ENCODE measurements at regions not wholly inside any gene's neighbourhood (a gene's known extent, or its start where the extent isn't known, plus 50 kb on each side); places are given as distances from the start of the nearest gene placed in this dataset.
A peak's percentile ranks its signal among the peaks of the same experiment; 100 is the strongest.

DNA sequence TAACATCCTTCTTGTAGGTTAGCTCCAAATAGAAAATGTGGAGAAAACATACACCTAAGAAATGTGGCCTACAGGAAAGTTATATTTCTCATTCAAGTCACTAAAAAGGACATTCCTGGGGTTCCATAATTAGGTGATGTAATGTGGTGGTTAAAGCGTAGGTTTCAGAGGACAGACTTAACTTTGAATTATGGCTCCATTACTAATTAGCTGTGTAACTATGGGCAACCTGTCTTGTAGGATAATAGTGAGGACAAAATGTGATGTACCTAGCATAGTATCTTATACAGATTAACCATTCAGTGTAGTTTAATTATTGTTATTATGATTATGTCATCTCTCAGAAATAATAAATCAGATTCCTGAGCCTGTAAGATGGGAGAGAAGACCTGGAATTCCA, 602.5 kb downstream of the TSN start:
- no peak for DNase-seq

GRCh38 chr2:122358729-122359128, 603.3 kb downstream of the TSN start:
- DNase-seq = no peak

DNA sequence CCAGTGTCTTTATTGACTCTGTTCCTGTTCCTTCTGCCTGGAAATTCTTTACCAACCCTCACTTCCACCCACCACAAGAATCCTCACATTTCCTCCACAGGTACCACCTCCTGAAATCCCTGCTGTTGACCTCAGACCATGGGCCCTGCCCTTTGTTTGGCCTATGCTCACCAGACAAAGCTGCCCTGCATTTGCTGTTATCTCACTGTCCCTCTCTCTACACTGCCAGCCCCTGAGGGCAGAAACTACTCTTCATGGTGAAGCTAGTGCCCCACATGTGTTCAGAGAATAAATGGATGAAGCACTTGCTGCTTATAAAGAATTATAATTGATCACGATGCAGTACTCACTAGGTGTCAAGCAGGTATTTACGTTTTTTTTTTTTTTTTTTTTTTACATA, 608.4 kb downstream of the TSN start:
- no peak for DNase-seq

DNA sequence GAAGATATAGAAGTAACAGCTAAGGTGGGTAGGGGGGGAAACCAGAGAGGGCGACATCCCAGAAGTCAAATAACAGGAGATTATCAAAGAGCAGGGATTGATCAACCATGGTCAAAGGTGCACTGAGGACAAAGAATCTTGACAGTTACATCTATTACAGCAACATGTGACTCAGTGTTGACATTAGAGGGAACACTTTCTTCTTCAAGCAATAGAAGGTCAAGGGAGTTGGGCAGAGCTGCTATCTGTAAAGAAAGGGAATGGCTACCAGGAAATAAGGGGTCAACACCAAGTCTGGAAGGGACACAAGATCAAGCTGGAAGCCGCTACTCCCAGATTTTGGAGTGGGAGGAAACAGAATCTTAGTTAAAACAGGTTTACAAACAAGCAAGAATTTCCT, 611.0 kb downstream of the TSN start:
- DNase-seq = peak; percentile 9

DNA sequence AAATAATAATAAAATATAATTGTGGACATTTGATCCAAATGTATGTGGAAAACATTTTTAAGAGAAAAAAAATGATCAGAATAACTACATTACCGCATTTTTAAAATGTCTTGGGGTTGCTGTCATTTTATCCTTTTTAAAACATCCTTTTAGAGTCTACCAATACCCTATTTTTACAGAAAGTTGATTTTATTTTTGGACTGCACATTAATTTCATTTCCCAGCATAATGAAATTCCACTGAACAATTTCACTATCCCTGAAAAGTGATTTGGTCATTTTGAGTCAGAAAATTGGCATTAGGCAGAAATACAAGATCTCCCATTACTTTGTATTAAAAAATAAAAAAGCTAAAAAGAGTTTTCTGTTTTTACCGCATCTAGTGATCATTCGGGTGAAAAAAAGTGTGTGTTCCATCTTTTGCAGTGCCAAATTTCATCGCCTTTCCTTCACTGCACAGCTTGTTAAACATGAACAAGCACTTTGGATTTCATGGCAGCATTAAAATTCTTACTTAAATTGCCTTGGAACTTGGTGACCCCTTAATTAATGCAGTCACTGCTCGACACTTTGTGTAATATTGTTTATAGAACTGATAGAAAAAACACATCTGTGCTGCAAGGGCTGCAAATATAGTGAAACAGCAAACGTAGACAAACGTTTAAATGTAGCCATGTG, 611.7 kb downstream of the TSN start:
- no peak for DNase-seq

DNA sequence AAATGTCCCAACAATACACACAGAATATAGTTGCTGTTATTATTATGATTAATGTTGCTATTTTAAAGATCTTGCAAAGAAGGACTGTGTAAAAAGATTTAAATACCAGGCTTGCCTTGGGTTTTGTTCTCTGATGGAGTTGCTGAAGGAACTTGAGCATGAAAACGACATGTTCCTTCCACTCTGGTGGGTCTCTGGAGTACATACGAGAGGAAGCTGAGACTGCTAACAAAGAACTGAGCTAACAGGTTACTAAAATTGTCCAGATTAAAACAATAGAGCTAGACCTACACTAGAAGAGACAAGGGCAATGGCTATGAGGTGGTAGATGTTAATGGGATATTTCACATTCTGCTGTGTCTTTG, 612.2 kb downstream of the TSN start:
- no peak for DNase-seq

- DNase-seq = no peak
Observed at GRCh38 chr2:122368576-122369243, 613.3 kb downstream of the TSN start.

GRCh38 chr2:122378521-122378920, 623.1 kb downstream of the TSN start:
- DNase-seq = no peak

- DNase-seq = peak; percentile 86
Observed at GRCh38 chr2:122384768-122385333, 629.4 kb downstream of the TSN start.

DNA sequence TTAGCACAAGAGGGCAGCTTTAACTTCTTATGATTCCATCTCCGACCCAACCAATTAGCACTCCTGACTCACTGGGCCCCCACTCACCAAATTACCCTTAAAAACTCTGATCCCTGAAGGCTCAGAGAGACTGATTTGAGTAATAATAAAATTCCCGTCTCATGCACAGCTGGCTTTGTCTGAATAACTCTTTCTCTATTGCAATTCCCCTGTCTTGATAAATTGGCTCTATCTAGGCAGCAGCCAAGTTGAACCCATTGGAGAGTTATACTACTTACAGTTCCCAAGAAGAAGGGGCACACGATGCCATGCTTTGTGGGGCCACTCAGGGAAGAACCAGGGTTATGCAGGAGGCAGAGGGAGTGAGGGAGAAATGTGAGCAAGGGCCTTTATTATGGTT, 632.8 kb downstream of the TSN start:
- no peak for DNase-seq

DNA sequence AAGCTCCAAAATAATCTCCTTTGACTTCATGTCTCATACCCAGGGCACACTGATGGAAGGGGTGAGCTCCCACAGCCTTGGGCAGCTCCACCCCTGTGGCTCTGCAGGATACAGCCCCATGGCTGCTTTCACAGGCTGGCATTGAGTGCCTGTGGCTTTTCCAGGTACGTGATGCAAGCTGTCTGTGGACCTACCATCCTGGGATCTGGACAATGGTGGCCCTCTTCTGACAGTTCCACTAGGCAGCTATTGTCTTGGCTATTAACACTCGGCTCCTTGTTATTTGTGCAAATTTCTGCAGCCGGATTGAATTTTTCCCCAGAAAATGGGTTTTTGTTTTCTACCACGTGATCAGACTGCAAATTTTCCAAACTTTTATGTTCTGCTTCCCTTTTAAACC, 634.2 kb downstream of the TSN start:
- DNase-seq = no peak

- DNase-seq = peak; percentile 58
Observed at GRCh38 chr2:122390406-122390805, 635.0 kb downstream of the TSN start.

GRCh38 chr2:122391726-122392125, 636.3 kb downstream of the TSN start:
- no peak for DNase-seq

GRCh38 chr2:122395687-122396086, 640.2 kb downstream of the TSN start:
- no peak for DNase-seq

GRCh38 chr2:122411231-122411630, 655.8 kb downstream of the TSN start:
- DNase-seq = no peak

- DNase-seq = peak; percentile 25
Observed at GRCh38 chr2:122412360-122412759, 656.9 kb downstream of the TSN start.

GRCh38 chr2:122414902-122415301, 659.5 kb downstream of the TSN start:
- peak; percentile 76 for DNase-seq

GRCh38 chr2:122417114-122417513, 661.7 kb downstream of the TSN start:
- no peak for DNase-seq

DNA sequence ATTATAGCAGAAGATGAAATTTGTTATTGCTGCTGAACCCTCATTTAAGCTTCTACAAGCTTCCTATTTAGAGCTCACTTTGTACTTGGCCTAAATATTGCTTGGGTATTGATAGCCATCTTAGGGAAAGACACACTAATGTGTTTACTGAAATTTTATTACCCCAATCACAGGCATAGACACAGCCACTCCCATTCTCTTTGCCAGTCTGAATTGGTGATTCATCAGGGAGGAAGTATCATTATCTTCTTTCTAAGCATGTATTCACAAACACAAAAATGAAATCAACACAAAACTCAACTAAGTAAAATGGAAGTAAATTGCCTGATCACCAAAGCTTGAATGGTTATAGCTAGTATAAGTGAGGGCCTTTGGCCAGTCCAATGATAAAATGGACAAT, 666.3 kb downstream of the TSN start:
- DNase-seq = peak; percentile 4

DNA sequence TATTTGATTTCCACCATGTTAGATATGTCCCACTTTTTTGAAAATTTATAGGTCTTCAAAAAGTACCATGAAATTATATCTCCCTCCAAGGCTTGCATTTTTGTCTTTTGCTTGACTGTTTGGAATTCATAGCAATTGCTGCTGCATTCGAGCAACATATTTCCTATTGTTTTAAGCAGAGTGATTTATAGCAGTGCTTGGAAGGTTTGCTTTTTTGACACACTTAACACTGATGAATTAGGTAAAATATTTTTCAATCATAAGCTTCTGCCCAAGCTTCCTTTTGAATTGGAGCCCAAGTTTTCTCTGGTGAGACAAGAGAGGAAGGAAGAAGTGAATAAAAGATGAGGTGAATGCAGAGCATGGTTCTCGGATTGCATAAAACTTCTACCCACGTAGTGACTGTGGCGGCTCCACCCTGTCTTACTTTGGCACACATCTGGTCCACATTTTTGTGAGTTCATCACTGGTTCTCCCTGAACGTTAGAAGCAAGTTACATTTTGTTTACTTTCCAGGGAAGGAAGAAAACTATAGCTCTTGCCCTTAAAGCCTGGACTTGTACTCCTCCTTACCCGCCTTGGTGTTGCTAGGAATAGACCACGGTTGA, 667.0 kb downstream of the TSN start:
- DNase-seq = no peak

DNA sequence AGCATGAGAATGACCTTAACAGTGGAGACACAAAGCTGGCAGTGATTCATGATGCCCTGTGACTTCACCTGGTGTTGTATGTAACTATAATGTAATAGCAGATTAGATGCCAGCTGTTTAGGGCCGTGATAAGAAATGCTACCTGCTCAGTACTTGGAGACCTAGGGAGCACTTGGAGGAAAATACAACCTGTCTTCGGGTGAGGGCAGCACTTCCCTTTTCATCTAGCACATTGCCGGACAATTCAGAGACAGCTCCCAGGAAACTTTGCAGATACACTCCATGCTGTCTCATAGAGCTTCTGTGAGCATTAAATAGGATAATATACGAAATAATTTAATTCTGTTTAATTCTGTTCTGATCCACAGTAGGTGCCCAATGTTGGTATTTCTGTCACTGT, 668.5 kb downstream of the TSN start:
- DNase-seq = peak; percentile 6

DNA sequence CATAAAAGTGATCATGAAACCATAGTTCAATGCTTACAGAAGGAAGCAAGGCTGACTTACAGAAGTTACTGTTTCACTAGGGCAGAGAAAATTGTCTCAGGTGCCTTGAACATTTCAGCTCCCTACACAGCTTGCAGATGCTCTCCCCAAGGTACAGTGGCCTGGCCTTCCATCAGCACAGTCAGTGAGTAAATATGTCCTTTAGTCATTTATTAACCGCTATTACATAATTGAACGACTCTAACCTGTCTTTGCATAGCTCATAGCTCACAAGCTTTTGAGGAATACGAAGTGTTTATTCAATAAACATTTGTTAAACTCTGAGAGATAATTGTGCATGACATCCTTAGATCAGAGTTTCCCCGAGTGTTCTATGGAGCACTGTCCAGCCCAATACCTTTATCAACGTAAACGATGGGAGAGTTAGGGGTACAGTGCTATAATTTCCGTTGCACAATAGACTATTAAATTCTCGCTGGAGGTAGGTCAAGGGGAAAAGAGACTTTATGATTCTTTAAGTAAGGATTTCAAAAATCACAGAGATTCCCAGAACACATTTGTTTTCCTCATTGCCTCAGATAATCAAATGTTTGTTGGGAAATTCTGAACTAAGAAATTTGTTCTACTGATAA, 677.8 kb downstream of the TSN start:
- peak; percentile 94 for DNase-seq

DNA sequence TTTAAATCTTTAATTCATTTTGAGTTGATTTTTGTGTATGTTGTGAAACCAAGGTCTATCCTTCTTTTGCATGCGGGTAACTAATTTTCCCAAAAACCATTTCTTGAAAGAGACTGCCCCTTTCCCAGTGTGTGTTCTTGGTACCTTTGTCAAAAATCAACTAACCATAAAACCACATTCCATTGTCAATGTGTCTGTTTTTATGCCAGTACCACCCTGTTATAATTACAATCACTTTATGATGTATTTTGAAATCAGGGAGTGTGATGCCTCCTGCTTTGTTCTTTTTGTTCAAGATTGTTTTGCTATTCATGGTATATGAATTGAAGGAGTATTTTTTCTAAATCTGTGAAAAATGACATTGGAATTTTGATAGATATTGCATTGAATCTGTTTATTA, 689.6 kb downstream of the TSN start:
- DNase-seq = no peak

DNA sequence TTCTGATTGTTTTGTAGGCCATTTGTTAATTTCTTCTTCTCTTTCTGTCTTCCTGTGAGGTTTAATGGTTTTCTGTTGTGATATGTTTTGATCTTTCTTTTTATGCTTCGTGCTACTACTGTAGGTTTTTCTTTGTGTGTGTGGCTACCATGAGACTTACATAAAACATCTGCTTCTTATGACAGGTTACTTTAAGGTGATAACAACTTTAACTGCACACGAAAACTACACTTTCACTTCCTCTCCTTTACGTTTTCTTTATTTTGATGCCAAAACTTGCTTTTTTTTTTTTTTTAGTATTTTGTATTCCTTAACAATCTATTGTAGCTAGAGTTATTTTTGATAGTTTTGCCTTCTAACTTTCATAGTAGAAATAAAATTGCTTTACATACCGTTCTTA, 691.3 kb downstream of the TSN start:
- no peak for DNase-seq

Measured in DMS53 (cell line).